ENCODE measurements at regions not wholly inside any gene's neighbourhood (a gene's known extent, or its start where the extent isn't known, plus 50 kb on each side); places are given as distances from the start of the nearest gene placed in this dataset.

DNA sequence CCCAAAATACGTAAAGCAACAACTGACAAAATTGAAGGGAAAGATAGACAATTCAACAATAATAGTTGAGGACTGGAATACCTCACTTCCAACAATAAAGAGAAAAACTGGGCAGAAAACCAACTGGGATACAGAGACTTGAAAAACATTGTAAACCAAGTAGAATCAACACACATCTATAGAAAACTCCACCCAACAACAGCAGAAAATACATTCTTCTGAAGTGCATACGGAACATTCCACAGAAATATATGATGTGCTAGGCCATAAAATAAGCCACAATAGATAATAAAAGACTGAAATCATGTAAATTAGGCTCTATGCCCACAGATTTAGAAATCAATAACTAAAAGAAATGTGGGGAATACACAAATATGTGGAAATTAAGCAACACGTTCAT, 98.4 kb upstream of the THBS1 start:
- ChIA-PET POLR2A (ENCODE audit: low non-redundant PET) (no interaction called here), CTCF (no interaction called here)
- DNase-seq (ENCODE audit: low spot score) = no peak
- TF ChIP-seq, protein P1, sequence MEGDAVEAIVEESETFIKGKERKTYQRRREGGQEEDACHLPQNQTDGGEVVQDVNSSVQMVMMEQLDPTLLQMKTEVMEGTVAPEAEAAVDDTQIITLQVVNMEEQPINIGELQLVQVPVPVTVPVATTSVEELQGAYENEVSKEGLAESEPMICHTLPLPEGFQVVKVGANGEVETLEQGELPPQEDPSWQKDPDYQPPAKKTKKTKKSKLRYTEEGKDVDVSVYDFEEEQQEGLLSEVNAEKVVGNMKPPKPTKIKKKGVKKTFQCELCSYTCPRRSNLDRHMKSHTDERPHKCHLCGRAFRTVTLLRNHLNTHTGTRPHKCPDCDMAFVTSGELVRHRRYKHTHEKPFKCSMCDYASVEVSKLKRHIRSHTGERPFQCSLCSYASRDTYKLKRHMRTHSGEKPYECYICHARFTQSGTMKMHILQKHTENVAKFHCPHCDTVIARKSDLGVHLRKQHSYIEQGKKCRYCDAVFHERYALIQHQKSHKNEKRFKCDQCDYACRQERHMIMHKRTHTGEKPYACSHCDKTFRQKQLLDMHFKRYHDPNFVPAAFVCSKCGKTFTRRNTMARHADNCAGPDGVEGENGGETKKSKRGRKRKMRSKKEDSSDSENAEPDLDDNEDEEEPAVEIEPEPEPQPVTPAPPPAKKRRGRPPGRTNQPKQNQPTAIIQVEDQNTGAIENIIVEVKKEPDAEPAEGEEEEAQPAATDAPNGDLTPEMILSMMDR (conservative IDR thresholded peaks at IDR 0.05; ENCODE audit: low read depth) = no peak
- H3K27ac ChIP-seq = no peak overlapping the region

DNA sequence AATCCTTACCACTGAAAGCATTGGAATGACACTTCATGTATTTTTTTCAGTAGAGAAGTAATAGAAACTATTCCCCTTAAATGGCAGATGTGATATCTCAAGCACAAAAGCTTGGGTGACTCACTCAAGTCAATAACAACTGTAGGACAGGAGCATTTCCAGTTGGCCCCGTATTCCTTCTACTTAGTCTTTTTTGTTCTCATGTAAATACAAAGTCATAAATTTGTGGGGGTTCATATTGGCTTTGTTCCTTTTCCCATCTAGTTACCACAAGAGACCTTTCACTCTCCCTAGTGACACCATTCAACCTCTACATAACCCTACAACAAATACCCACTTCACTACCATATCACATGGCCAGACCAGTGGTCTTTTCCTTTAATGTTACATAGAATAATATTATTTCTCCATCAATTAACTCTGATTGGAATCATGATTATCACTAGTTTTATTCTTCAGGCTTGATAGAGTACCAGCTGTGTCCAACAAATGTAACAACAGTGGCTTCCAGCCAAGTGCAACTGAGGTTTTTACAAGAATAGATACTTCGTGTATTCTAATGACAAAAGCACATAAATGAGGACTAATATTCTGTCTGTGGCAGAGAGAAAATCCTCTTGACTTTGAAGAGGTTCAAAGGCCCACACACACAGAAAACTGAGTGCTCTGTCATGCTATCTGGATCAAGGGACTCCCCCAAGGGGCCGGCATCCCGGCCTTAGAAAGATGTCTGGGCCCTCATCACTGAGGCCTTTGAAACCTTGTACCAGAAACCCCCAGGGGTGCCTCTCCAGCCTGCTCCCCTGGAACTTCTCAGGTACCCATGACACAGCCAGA, 94.0 kb upstream of the THBS1 start:
- TF ChIP-seq, protein P1 (conservative IDR thresholded peaks at IDR 0.05; ENCODE audit: low read depth) = no peak
- H3K27ac ChIP-seq = no peak overlapping the region
- POLR2A ChIA-PET (ENCODE audit: low non-redundant PET) = no interaction called here
- DNase-seq (ENCODE audit: low spot score) = no peak
- CTCF ChIA-PET = interaction anchor here (1.2 kb wide), 1 partner anchor 94 kb away, joined by 3 read pairs; the partner anchor contains the start of gene THBS1

DNA sequence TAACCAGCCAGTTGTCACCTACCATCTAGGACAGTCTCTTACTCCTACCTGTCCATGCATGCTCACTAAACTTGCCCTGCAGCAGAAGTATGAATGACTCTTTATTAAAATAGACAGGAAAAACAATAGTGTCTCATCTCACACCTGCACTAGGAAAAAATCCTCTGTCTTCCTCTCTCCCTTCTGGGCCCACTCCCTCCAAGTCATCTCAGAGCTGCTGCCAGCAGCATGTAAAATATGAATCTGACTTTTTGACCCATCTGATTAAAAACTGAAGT, 93.5 kb upstream of the THBS1 start:
- no peak overlapping the region for H3K27ac ChIP-seq
- ChIA-PET CTCF (interaction anchor here (0.6 to 1.2 kb wide), 2 partner anchors 93 to 788 kb away, joined by 3 read pairs; partner anchors contain the start of gene THBS1), POLR2A (ENCODE audit: low non-redundant PET) (no interaction called here)
- no peak for DNase-seq (ENCODE audit: low spot score)
- TF ChIP-seq, protein P1 (conservative IDR thresholded peaks at IDR 0.05; ENCODE audit: low read depth) = no peak

DNA sequence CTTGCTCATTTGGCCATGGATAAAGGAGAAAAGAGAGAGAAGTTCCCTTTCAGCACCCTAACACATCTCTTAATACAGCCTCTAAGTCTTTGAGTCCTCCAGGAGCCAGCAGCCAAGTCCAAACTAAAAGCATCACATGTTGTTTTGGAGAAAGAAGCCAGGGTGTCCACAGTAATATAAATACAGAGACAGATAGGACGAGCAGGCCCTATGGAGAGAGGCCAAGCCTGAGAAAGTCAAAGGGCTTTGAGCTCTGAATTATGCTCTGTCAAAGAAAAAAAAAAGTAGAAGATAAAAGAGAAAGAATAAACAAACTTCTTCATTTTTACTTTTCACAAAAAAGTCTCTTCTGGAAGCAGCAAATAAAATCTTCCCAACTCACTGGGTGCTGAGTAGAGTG, 92.4 kb upstream of the THBS1 start:
- no peak for DNase-seq (ENCODE audit: low spot score)

DNA sequence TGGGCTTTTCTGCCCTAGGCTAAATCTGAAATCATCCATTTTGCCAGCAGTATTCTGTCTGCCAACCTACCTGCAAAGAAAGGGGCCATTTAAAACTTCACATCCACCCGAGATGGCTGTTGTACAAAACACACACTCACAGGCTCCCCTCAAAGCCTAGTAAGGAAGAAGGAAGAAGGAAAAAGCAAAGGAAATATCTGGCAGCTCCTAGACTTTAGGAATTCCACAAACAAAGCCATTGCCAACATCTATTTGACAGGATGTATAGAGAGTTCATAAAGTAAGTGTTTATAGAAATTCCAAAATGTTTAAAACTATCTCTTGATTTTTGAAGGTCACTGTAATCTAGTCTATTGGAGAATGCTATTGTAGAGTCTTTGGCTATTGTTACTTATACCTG, 91.9 kb upstream of the THBS1 start:
- CTCF ChIA-PET = no interaction called here
- POLR2A ChIA-PET (ENCODE audit: low non-redundant PET) = no interaction called here
- DNase-seq (ENCODE audit: low spot score) = no peak
- TF ChIP-seq, protein P1 (conservative IDR thresholded peaks at IDR 0.05; ENCODE audit: low read depth) = no peak
- H3K27ac ChIP-seq = no peak overlapping the region

More for the DNA sequence above, 92.4 kb upstream of the THBS1 start:
- POLR2A ChIA-PET (ENCODE audit: low non-redundant PET) = no interaction called here
- no peak overlapping the region for H3K27ac ChIP-seq
- CTCF ChIA-PET = no interaction called here
- TF ChIP-seq, protein P1 (conservative IDR thresholded peaks at IDR 0.05; ENCODE audit: low read depth) = no peak

DNA sequence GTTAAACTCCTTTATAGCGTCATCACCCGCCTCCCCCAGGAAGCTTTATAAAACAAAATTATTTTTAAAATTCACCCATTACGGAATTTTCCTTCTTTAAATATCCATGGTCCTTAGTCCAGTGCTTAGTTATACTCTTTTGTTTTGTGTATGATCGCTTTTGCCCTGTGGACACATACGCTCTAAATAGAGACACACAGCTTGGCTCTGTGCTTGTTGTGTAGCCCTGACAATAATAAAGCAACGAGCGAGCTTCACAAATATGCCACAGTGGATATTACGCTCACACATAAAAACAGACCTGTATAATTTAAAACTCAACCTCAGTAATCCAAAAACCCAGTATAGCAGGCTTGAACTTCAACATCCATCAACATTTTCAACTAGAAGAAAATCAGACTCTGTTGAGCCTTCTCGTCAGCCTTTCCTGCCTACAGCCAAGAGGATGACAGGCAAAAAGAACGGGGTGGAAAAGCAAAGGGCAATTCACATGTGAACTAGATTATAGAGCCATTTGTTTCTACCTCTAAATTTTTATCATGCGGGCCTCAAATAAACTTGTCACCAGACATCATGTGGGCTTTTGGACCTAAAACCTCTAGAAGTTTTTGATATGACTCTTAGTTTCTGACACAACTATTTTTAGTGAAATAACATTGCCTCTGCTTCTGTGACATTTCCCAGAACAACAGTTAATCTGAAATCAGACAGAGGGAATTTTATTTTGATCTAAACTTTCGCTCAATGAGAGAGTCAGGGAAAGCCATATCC, 89.6 kb upstream of the THBS1 start:
- TF ChIP-seq, protein P1 (conservative IDR thresholded peaks at IDR 0.05; ENCODE audit: low read depth) = no peak
- CTCF ChIA-PET = no interaction called here
- POLR2A ChIA-PET (ENCODE audit: low non-redundant PET) = no interaction called here
- H3K27ac ChIP-seq = no peak overlapping the region
- DNase-seq (ENCODE audit: low spot score) = no peak

Measured in RWPE1 (cell line).